ENCODE measurements at regions not wholly inside any gene's neighbourhood (a gene's known extent, or its start where the extent isn't known, plus 50 kb on each side); places are given as distances from the start of the nearest gene placed in this dataset.

DNA sequence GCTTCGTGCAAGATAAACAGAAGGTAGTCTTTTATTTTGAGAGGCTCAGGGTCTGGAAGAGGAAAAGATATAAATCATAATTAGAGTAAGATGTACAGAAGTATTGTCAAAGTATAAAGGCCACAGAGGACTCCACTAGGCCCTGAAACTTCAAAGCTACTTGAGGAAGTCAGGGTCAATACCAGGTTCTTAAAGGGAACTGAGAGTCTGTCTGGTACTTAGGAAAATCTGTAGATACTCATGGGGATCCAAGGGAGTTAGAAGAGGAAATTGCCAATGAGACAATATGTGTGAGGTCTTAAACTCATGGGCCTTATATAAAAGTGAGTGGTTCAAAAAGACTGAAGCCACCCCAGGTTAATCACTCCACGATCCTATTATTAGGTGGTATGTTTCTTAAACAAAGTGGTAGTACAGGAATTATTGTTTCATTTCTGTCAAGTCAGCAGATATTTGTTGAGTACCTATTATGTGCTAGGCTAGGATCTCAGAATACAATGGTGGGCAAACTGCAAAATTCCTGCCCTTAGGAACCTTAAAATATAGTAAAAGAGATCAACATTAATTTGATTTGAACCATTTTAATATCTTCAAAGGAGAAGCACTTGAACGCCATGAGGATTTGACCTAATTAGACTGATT, 314.6 kb downstream of the ADAMTS20 start:
- no peak for TF ChIP-seq POLR2AphosphoS5 (IDR thresholded peaks at IDR 0.05)
- TF ChIP-seq, protein P1, sequence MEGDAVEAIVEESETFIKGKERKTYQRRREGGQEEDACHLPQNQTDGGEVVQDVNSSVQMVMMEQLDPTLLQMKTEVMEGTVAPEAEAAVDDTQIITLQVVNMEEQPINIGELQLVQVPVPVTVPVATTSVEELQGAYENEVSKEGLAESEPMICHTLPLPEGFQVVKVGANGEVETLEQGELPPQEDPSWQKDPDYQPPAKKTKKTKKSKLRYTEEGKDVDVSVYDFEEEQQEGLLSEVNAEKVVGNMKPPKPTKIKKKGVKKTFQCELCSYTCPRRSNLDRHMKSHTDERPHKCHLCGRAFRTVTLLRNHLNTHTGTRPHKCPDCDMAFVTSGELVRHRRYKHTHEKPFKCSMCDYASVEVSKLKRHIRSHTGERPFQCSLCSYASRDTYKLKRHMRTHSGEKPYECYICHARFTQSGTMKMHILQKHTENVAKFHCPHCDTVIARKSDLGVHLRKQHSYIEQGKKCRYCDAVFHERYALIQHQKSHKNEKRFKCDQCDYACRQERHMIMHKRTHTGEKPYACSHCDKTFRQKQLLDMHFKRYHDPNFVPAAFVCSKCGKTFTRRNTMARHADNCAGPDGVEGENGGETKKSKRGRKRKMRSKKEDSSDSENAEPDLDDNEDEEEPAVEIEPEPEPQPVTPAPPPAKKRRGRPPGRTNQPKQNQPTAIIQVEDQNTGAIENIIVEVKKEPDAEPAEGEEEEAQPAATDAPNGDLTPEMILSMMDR (IDR thresholded peaks at IDR 0.05; ENCODE audit: poor library complexity, severe bottlenecking), result no peak
- no peak for TF ChIP-seq RAD21 (conservative IDR thresholded peaks at IDR 0.05)
- no peak for TF ChIP-seq EZH2 (IDR thresholded peaks at IDR 0.05; ENCODE audit: borderline replicate concordance, insufficient read depth, low read length, poor library complexity, severe bottlenecking)
- no peak for TF ChIP-seq MXI1 (conservative IDR thresholded peaks at IDR 0.05; ENCODE audit: poor library complexity, severe bottlenecking)
